Liver (tissue), 2 donors: ENCODE measurements at regions not wholly inside any gene's neighbourhood (a gene's known extent, or its start where the extent isn't known, plus 50 kb on each side); places are given as distances from the start of the nearest gene placed in this dataset.

ENCODE experiments used
- CTCF ChIP-seq: fragments of 150-350 bp; IDR thresholded peaks from 2 replicates; pipeline ENCODE4 v1.5.1; 2017; ENCODE audit warnings: improper control_type of control experiment, low read depth, low read length; ENCODE audit not compliant: missing input control
- FOXA2 ChIP-seq: IDR thresholded peaks from 2 replicates; pipeline ENCODE4 v1.6.1; 2016; ENCODE audit warnings: antibody characterized with exemption
- donor health status: healthy.

GRCh38 chr9:30970186-30970585 is 1414.3 kb upstream of the ACO1 start:
- TF ChIP-seq CTCF: no peak
- no peak for TF ChIP-seq FOXA2
